ENCODE measurements at regions not wholly inside any gene's neighbourhood (a gene's known extent, or its start where the extent isn't known, plus 50 kb on each side); places are given as distances from the start of the nearest gene placed in this dataset.

- no peak for DNase-seq (ENCODE audit: low read depth)
Measured at GRCh38 chr14:62289471-62289870, 527.3 kb downstream of the SNAPC1 start.

- no peak for DNase-seq (ENCODE audit: low read depth)
Measured at GRCh38 chr14:62301080-62301479, 538.9 kb downstream of the SNAPC1 start.

GRCh38 chr14:62301911-62302310 is 539.7 kb downstream of the SNAPC1 start:
- no peak for DNase-seq (ENCODE audit: low read depth)

- no peak for DNase-seq (ENCODE audit: low read depth)
Measured at GRCh38 chr14:62303437-62303836, 541.2 kb downstream of the SNAPC1 start.

GRCh38 chr14:62304257-62304656 is 542.0 kb downstream of the SNAPC1 start:
- DNase-seq (ENCODE audit: low read depth): no peak

- no peak for DNase-seq (ENCODE audit: low read depth)
Measured at GRCh38 chr14:62307844-62308243, 545.6 kb downstream of the SNAPC1 start.

GRCh38 chr14:62308316-62308715 is 546.1 kb downstream of the SNAPC1 start:
- DNase-seq (ENCODE audit: low read depth): no peak

- no peak for DNase-seq (ENCODE audit: low read depth)
Measured at GRCh38 chr14:62308891-62309290, 546.7 kb downstream of the SNAPC1 start.

- no peak for DNase-seq (ENCODE audit: low read depth)
Measured at GRCh38 chr14:62313212-62313611, 551.0 kb downstream of the SNAPC1 start.

- no peak for DNase-seq (ENCODE audit: low read depth)
Measured at GRCh38 chr14:62314221-62314620, 552.0 kb downstream of the SNAPC1 start.

- no peak for DNase-seq (ENCODE audit: low read depth)
Measured at GRCh38 chr14:62314871-62315270, 552.7 kb downstream of the SNAPC1 start.

- no peak for DNase-seq (ENCODE audit: low read depth)
Measured at GRCh38 chr14:62315631-62316030, 553.4 kb downstream of the SNAPC1 start.

GRCh38 chr14:62322216-62322615 is 560.0 kb downstream of the SNAPC1 start:
- DNase-seq (ENCODE audit: low read depth): no peak

GRCh38 chr14:62329427-62329826 is 567.2 kb downstream of the SNAPC1 start:
- DNase-seq (ENCODE audit: low read depth): no peak

GRCh38 chr14:62347562-62348011 is 585.4 kb downstream of the SNAPC1 start:
- DNase-seq (ENCODE audit: low read depth): no peak

GRCh38 chr14:62357362-62357761 is 595.1 kb downstream of the SNAPC1 start:
- no peak for DNase-seq (ENCODE audit: low read depth)

GRCh38 chr14:62364161-62364560 is 601.9 kb downstream of the SNAPC1 start:
- DNase-seq (ENCODE audit: low read depth): no peak

- no peak for DNase-seq (ENCODE audit: low read depth)
Measured at GRCh38 chr14:62364800-62365280, 602.6 kb downstream of the SNAPC1 start.

GRCh38 chr14:62369919-62370560 is 607.8 kb downstream of the SNAPC1 start:
- no peak for DNase-seq (ENCODE audit: low read depth)

- no peak for DNase-seq (ENCODE audit: low read depth)
Measured at GRCh38 chr14:62373944-62374343, 611.7 kb downstream of the SNAPC1 start.

GRCh38 chr14:62378057-62378456 is 615.8 kb downstream of the SNAPC1 start:
- DNase-seq (ENCODE audit: low read depth): no peak

- DNase-seq (ENCODE audit: low read depth): no peak
Measured at GRCh38 chr14:62381311-62382070, 619.3 kb downstream of the SNAPC1 start.

GRCh38 chr14:62409169-62409568 is 636.1 kb downstream of the KCNH5 start:
- no peak for DNase-seq (ENCODE audit: low read depth)
